ENCODE measurements at regions not wholly inside any gene's neighbourhood (a gene's known extent, or its start where the extent isn't known, plus 50 kb on each side); places are given as distances from the start of the nearest gene placed in this dataset.
"Not testable (repeated sequence)": the region's sequence is repeated elsewhere in the genome, so short reads cannot be mapped to it uniquely, and the experiment has no call there.

GRCh38 chr5:40347981-40348725 is 331.6 kb upstream of the PTGER4 start:
- DNase-seq (ENCODE audit: low spot score), result no peak

DNA sequence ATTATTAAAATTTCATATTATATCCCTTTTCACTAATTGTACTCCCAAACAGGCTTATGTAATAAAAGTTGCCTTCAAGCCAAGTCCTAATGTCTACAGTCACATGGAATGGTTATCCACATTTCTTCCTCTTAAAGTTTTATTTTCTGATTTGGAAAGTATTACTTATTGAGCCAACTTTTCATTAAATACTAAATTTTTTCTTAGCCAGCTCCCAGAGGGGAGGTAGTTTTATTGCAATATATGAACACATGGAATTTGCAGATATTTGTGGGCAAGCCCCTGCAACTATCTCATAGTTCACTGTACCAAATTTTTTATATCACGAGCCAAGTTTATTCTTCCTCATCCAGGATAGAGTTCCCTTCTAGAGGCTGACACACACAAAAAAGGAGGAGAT is 332.8 kb upstream of the PTGER4 start:
- DNase-seq (ENCODE audit: low spot score), result no peak

DNA sequence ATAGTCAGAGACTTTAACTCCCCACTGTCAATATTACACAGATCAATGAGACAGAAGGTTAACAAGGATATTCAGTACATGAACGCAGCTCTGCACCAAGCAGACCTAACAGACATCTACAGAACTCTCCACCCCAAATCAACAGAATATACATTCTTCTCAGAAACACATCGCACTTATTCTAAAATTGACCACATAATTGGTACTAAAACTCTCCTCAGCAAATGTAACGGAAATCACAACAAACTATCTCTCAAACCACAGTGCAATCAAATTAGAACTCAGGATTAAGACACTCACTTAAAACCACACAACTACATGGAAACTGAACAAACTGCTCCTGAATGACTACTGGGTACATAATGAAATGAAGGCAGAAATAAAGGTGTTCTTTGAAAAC is 341.3 kb upstream of the PTGER4 start:
- DNase-seq (ENCODE audit: low spot score), result not testable (repeated sequence)

- no peak for DNase-seq (ENCODE audit: low spot score)
Observed at GRCh38 chr5:40334242-40334635, 345.5 kb upstream of the PTGER4 start.

DNA sequence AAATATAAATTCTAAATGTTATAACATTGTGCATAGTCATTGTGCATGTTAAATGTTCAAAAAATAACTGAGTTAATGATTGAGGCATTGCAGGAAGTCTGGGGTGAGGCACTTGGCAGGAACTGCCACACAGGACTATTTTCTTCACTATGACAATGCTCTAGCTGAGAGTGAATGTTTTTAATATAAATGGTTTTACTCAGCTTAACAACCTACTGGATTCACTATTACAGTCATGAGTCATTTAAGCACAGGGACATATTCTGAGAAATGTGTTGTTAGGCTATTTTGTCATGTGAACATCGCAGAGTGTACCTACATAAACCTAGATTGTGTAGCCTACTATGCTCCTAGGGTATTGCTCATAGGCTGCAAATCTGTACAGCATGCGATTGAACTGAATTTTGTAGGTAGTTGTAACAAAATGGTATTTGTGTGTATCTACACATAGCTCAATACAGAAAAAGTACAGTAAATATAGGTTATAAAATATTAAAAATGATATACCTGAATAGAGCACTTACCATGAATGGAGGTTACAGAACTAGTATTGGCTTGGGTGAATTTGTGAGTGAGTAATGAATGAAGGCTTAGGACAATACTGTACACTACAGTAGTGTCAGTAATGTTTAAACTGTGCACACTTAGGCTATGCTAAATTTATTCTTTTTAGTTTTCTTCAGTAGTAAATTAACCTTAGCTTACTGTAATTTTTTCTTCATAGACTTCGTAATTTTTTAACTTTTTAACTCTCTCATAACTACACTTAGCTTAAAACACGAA is 346.1 kb upstream of the PTGER4 start:
- DNase-seq (ENCODE audit: low spot score), result peak; percentile 12

GRCh38 chr5:40332970-40333369 is 346.7 kb upstream of the PTGER4 start:
- no peak for DNase-seq (ENCODE audit: low spot score)

DNA sequence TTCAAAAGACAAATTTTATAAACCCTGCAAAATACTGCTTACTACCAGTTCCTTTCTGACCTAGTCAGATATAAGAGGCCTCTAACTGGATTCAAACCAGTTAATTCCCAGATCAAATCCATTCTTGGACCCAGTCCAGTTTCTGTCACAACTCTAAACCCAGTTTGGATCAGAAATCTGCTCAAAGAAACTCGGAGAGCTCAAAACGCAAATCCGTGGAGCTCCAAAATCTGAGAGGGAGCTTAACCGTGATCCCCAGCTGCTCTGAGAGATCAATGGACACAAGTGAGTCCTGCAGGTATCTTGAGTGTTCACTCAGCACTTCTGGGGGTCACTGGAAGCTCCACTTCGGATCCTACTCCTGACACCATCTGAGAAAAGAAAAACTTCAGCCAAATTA is 348.1 kb upstream of the PTGER4 start:
- no peak for DNase-seq (ENCODE audit: low spot score)

DNA sequence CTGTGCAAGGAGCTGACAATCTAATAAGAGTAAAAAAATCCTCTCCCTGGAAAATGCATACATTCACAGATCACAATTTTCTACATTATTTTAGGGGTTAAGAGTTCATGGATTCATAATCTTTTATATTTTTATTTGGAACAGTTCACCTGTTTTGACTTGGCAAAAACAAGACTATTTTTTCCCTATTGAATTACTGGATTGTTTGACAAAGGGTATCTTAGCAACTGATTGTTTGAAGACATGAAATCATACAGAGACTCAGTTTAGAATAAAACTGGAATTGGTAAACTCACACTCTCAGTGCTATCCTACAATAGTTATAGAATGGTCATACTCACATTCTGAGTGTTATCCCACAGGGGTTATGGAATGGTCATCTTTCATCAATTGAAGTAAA is 358.2 kb upstream of the PTGER4 start:
- DNase-seq (ENCODE audit: low spot score), result no peak

DNA sequence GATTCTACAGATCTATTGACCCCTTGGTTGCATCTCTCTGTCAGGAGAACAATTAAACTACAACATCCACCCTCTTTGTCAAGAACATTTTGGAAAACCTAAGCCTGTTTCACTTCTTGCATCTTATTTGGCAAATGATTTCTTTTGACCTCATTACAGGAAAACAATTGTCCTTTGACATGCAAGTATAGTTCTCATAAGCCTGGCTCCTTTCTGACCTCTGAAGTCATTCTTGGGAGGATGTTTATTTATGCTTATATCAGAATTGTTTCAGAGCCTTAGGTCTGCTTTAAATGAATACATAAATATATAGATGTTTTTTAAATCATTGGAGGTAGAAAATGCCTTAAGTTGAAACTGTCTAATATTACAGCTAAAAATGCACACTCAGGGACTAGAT is 361.3 kb upstream of the PTGER4 start:
- DNase-seq (ENCODE audit: low spot score), result no peak

- no peak for DNase-seq (ENCODE audit: low spot score)
Observed at GRCh38 chr5:40317023-40317422, 362.7 kb upstream of the PTGER4 start.

- no peak for DNase-seq (ENCODE audit: low spot score)
Observed at GRCh38 chr5:40315126-40315525, 364.6 kb upstream of the PTGER4 start.

DNA sequence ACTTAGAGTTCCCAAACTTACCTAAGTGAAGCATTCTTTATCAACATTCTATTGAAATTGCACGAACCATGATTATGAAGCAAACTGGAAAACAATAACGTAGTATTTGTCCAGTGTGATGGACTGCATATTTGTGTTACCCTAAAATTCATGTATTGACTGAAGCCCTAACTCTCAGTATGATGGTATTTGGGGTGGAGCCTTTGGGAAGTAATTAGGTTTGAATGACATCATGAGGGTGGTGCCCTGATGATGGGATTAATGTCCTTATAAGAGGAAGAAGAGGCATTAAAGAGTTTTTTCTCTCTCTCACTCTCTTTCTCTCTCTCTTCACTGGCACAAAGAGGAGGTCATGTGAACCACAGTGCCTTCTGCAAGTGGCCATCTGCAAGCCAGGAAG is 365.4 kb upstream of the PTGER4 start:
- no peak for DNase-seq (ENCODE audit: low spot score)

DNA sequence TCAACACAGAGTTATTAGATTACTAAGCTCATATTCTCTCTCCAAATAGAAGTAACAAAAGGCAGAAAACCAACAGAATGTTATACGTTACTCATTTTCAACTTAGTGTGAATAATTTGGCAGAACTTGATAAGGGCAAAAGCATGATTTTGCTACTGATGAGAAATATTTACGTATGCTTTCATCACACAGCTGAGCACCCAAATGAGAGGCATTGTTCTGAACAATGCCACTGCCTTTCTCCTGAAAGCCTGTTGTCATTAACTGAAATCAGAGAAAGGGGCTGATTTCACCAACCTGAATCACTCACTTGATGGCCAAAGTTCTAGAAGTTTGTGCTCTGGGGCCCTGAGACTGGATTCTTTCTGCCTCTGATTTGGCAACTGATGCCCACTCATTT is 367.5 kb upstream of the PTGER4 start:
- no peak for DNase-seq (ENCODE audit: low spot score)

DNA sequence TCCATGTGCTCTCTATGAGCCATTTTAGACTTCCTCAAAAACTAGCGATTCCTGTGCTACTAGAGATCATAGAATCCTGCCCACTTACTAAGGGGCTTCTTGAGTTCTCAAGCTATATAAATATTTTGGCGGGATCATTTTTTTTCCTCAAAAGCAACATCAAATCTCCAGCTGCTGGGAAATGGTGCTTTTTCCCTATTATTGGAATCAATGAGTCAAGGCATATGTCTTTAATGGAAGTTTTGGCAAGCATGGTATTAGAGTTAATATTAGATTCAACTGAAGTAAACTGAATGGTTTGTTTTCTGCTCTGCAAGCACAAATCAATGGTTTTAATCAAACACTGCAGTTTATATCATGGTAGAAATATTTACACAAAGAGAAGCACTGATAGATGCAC is 369.9 kb upstream of the PTGER4 start:
- no peak for DNase-seq (ENCODE audit: low spot score)

- no peak for DNase-seq (ENCODE audit: low spot score)
Observed at GRCh38 chr5:40308867-40309266, 370.8 kb upstream of the PTGER4 start.

- DNase-seq (ENCODE audit: low spot score), result no peak
Observed at GRCh38 chr5:40307920-40308319, 371.8 kb upstream of the PTGER4 start.

- no peak for DNase-seq (ENCODE audit: low spot score)
Observed at GRCh38 chr5:40306869-40307487, 372.7 kb upstream of the PTGER4 start.

- DNase-seq (ENCODE audit: low spot score), result no peak
Observed at GRCh38 chr5:40292006-40292405, 387.7 kb upstream of the PTGER4 start.

- peak; percentile 1 for DNase-seq (ENCODE audit: low spot score)
Observed at GRCh38 chr5:40291338-40291737, 388.4 kb upstream of the PTGER4 start.

DNA sequence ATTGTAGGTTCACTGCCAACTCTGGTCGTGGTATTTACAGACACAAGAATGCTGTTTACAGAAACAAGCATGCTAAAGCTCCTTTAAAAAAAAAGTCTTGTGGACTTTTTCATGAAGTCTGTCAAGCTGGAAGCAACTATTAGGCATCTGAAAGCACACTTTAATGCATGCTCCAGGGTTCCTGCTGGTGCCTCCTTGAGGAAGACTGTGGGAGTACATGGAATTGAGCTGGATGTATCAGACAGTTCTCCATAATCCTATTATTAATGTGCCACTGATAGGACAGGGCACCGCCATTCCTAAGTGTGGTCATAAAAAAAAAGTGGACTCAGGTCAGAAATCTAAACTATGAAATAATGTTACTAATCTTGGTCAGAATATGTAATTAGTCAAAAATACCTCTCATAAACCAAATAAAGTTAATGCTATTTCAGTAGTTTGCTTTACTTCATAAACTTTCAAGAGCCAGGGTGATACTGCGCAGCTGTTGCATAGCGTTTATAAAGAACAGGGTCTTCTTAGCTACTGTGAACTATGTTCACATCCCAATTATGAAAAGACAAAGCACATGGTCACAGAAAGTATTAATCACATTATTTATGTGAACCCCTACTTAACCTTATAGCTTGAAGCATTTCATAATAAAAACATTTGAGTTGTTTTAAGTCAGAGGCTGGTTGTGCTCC is 390.8 kb upstream of the PTGER4 start:
- no peak for DNase-seq (ENCODE audit: low spot score)

DNA sequence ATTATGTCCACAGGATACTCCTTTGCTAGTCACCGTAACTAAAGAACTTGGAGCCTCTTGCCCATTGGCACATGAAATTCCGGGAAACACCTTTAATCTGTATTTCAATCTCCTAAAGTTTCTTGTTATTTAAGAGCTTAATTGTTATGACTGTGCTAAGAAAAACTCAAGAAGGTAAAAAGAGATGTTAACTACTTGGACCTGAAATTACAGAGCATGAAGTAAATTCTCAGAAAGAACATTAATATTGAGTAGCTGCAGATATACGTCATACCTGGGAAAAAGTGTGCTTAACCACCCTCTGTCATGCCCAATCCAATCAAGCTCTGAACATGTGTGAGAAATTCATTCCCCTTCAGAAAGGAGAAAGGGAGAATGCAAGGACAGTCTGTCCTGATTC is 394.9 kb upstream of the PTGER4 start:
- DNase-seq (ENCODE audit: low spot score), result no peak

- no peak for DNase-seq (ENCODE audit: low spot score)
Observed at GRCh38 chr5:40278881-40279280, 400.8 kb upstream of the PTGER4 start.
